ENCODE measurements at regions not wholly inside any gene's neighbourhood (a gene's known extent, or its start where the extent isn't known, plus 50 kb on each side); places are given as distances from the start of the nearest gene placed in this dataset.

- TF ChIP-seq CTCF (IDR thresholded peaks at IDR 0.05) (no peak), POLR2A (IDR thresholded peaks at IDR 0.05) (no peak)
Measured at GRCh38 chr3:4071481-4072184, 231.5 kb upstream of the SETMAR start.

Data from right lobe of liver (tissue), 4 donors.